Smooth muscle cell (in vitro differentiated cells): ENCODE measurements at regions not wholly inside any gene's neighbourhood (a gene's known extent, or its start where the extent isn't known, plus 50 kb on each side); places are given as distances from the start of the nearest gene placed in this dataset.

Experiments used
- DNase-seq: peaks from one replicate; lab custom pipeline; 2025; ENCODE audit not compliant: unreplicated experiment; lab: John Stamatoyannopoulos, UW
- H2AFZ ChIP-seq: fragments of 200-600 bp; sonication (generic); 2 replicates; pipeline ENCODE4 v1.6.0; 2016; ENCODE audit warnings: antibody characterized with exemption, low read depth, mild to moderate bottlenecking
- H3F3A ChIP-seq: fragments of 200-600 bp; sonication (generic); 2 replicates; pipeline ENCODE4 v1.6.0; 2017; ENCODE audit warnings: antibody characterized with exemption, low read depth
- H3K27ac ChIP-seq: fragments of 200-600 bp; sonication (generic); 2 replicates; pipeline ENCODE4 v1.5.1; 2016; ENCODE audit warnings: low read depth, mild to moderate bottlenecking
- H3K27me3 ChIP-seq: fragments of 200-600 bp; sonication (generic); 2 replicates; pipeline ENCODE4 v1.6.1; 2016; ENCODE audit warnings: low read depth, mild to moderate bottlenecking
- H3K36me3 ChIP-seq: fragments of 200-600 bp; sonication (generic); 2 replicates; pipeline ENCODE4 v1.5.1; 2016; ENCODE audit warnings: low read depth
- H3K4me1 ChIP-seq: fragments of 200-600 bp; sonication (generic); 2 replicates; pipeline ENCODE4 v1.5.1; 2016; ENCODE audit warnings: low read depth
- H3K4me2 ChIP-seq: fragments of 200-600 bp; sonication (generic); 2 replicates; pipeline ENCODE4 v1.6.0; 2016; ENCODE audit warnings: mild to moderate bottlenecking
- H3K4me3 ChIP-seq: fragments of 200-600 bp; sonication (generic); 2 replicates; pipeline ENCODE4 v1.5.1; 2016; ENCODE audit warnings: mild to moderate bottlenecking
- H3K79me2 ChIP-seq: fragments of 200-600 bp; sonication (generic); 2 replicates; pipeline ENCODE4 v1.6.0; 2016; ENCODE audit warnings: low read depth, mild to moderate bottlenecking
- H3K9ac ChIP-seq: fragments of 200-600 bp; sonication (generic); 2 replicates; pipeline ENCODE4 v1.6.0; 2016; ENCODE audit warnings: low read depth
- H3K9me3 ChIP-seq: fragments of 200-600 bp; sonication (generic); replicated peaks from 2 replicates; pipeline ENCODE4 v1.5.1; 2016; ENCODE audit warnings: low read depth
- H4K20me1 ChIP-seq: fragments of 200-600 bp; sonication (generic); 2 replicates; pipeline ENCODE4 v1.6.0; 2016; ENCODE audit warnings: low read depth
- WGBS: methylation state at CpG from one replicate; pipeline ENCODE4 v1.1.7; 2016; ENCODE audit warnings: low lambda C conversion rate; 5-methylcytosine and 5-hydroxymethylcytosine counted together
- TF ChIP-seq, protein P1 (sequence below): fragments of 200-600 bp; sonication (generic); IDR thresholded peaks from 2 replicates; pipeline ENCODE4 v1.5.1; 2017; ENCODE audit warnings: borderline replicate concordance, mild to moderate bottlenecking, antibody characterized with exemption; ENCODE audit not compliant: insufficient read depth, poor library complexity, severe bottlenecking

DNA sequence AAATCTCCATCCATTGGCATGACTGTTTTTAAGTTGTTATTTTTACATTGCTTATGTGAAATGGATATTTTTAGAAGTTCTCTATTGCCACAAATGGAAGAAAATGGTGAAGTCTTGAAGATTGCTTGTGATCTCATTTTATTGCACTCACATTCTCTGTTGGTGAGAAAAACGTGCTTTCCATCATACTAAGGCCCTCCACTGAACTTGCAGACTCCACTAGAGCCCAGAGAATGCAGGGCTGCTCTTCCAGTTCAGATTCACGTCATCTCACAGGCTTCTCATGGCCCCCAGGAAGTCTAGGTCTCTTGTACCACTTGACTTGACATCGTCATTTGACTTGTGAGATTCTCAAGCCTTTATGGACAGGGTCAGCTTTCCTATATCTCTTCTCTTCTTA, 254.8 kb upstream of the COPS8 start:
- no peaks in the 10 kb centered on the region for H3F3A ChIP-seq
- H3K4me3 ChIP-seq, result no peak overlapping the region
- H3K36me3 ChIP-seq, result no peaks in the 10 kb centered on the region
- 75% methylated on average over 3 of the region's 3 CpGs for WGBS
- DNase-seq, result no peak
- no peaks in the 10 kb centered on the region for H3K79me2 ChIP-seq
- no peaks in the 10 kb centered on the region for H3K4me1 ChIP-seq
- TF ChIP-seq, protein P1, sequence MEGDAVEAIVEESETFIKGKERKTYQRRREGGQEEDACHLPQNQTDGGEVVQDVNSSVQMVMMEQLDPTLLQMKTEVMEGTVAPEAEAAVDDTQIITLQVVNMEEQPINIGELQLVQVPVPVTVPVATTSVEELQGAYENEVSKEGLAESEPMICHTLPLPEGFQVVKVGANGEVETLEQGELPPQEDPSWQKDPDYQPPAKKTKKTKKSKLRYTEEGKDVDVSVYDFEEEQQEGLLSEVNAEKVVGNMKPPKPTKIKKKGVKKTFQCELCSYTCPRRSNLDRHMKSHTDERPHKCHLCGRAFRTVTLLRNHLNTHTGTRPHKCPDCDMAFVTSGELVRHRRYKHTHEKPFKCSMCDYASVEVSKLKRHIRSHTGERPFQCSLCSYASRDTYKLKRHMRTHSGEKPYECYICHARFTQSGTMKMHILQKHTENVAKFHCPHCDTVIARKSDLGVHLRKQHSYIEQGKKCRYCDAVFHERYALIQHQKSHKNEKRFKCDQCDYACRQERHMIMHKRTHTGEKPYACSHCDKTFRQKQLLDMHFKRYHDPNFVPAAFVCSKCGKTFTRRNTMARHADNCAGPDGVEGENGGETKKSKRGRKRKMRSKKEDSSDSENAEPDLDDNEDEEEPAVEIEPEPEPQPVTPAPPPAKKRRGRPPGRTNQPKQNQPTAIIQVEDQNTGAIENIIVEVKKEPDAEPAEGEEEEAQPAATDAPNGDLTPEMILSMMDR, result no peak
- H3K9ac ChIP-seq, result no peak overlapping the region
- no peaks in the 10 kb centered on the region for H4K20me1 ChIP-seq
- no peaks in the 10 kb centered on the region for H3K9me3 ChIP-seq
- H3K27ac ChIP-seq, result no peak overlapping the region
- H3K4me2 ChIP-seq, result no peak overlapping the region
- no peak overlapping the region for H2AFZ ChIP-seq
- no peaks in the 10 kb centered on the region for H3K27me3 ChIP-seq

DNA sequence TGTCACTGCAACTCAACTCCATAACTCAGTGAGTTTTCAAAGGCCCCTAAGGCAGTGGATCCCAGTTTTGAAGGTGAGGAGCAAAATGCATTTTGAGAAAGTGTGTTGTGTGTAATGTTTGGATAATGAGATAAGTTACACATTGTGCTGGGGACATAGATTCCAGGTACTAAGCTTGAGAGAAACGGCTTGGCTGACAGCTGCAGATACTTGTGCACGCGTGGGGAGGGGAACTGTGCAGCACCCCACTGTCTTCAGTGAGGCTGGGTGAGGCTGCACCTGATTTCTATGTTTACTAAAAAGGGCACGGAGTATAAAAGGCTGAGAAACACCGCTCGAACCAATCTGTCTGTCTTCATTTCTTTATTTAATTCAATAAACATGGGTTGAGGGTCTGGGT, 254.0 kb upstream of the COPS8 start:
- no peaks in the 10 kb centered on the region for H3F3A ChIP-seq
- no peaks in the 10 kb centered on the region for H3K36me3 ChIP-seq
- H3K9ac ChIP-seq, result no peak overlapping the region
- WGBS, result 98% methylated on average over 6 of the region's 6 CpGs
- H3K4me1 ChIP-seq, result no peaks in the 10 kb centered on the region
- H3K27me3 ChIP-seq, result no peaks in the 10 kb centered on the region
- no peak overlapping the region for H2AFZ ChIP-seq
- no peaks in the 10 kb centered on the region for H4K20me1 ChIP-seq
- TF ChIP-seq, protein P1, result no peak
- no peak overlapping the region for H3K4me2 ChIP-seq
- no peaks in the 10 kb centered on the region for H3K79me2 ChIP-seq
- no peak overlapping the region for H3K4me3 ChIP-seq
- DNase-seq, result no peak
- H3K9me3 ChIP-seq, result no peaks in the 10 kb centered on the region
- no peak overlapping the region for H3K27ac ChIP-seq

DNA sequence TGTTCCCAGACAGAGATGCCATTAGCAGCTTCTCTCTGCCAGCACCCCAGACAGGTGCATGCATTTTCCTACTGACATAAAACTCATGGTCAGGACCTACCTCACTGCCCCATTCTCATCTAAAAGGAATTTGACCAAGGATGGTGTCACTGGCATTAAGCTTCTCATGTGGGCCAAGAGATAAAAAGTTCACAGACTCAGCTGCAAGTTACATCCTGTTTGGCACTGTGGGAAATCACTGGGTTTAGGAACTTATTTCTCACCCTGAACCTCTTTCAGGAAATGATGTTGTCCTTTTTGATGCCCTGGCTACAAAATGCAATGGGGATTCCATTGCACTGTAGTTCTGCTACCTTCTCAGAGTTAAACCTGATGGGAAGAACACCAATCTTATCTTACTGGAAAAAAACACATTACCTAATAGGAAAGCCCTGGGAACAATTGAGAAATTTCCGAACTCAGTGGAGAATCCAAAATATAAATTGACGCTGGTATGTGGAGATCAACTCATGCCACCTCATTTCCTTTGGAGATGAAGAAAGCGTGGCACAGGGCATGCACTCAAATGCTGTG, 252.1 kb upstream of the COPS8 start:
- Histone ChIP-seq H3K4me2 (no peak overlapping the region), H3K4me3 (no peak overlapping the region), H3K27me3 (no peaks in the 10 kb centered on the region), H3K27ac (no peak overlapping the region), H3K79me2 (no peaks in the 10 kb centered on the region), H3K9me3 (no peaks in the 10 kb centered on the region), H4K20me1 (no peaks in the 10 kb centered on the region), H3K36me3 (no peaks in the 10 kb centered on the region), H3K4me1 (no peaks in the 10 kb centered on the region), H3F3A (no peaks in the 10 kb centered on the region), H2AFZ (no peak overlapping the region), H3K9ac (no peak overlapping the region)
- DNase-seq, result no peak
- TF ChIP-seq, protein P1, result no peak
- WGBS, result 93% methylated on average over 3 of the region's 3 CpGs

DNA sequence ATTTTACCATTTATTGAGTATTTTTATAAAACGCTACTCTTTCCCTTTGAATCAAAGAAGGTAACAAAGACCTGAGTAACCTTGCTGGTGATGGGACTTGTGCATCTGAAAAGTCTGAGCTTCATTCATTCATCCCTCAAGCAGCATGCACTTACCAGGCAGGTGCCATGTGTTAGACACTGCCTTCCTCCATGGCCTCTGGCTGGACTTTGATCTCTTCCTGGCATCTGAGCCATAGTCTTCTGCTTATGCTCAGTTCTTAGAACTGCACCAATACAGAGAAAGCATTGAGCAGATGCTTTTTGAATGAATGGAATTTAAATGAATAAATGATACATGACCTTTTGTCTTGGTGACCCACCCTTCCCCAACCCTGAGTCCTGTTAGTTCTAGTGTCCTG, 251.4 kb upstream of the COPS8 start:
- Histone ChIP-seq H4K20me1 (no peaks in the 10 kb centered on the region), H3K4me3 (no peak overlapping the region), H3K27ac (no peak overlapping the region), H3K79me2 (no peaks in the 10 kb centered on the region), H2AFZ (no peak overlapping the region), H3F3A (no peaks in the 10 kb centered on the region), H3K4me1 (no peaks in the 10 kb centered on the region), H3K9ac (no peak overlapping the region), H3K36me3 (no peaks in the 10 kb centered on the region), H3K27me3 (no peaks in the 10 kb centered on the region), H3K4me2 (no peak overlapping the region), H3K9me3 (no peaks in the 10 kb centered on the region)
- TF ChIP-seq, protein P1, result no peak
- 96% methylated on average over 1 of the region's 1 CpG for WGBS
- DNase-seq, result no peak
